GM19455 (cell line): ENCODE measurements at regions not wholly inside any gene's neighbourhood (a gene's known extent, or its start where the extent isn't known, plus 50 kb on each side); places are given as distances from the start of the nearest gene placed in this dataset.
"Not testable (repeated sequence)": the region's sequence is repeated elsewhere in the genome, so short reads cannot be mapped to it uniquely, and the experiment has no call there.

Experiments used
- ATAC-seq: cut with Tn5 transposase; IDR thresholded peaks from one replicate; pipeline ENCODE4 v1.9.1; 2021; ENCODE audit not compliant: unreplicated experiment

- ATAC-seq = no peak
Observed at GRCh38 chr3:74978684-74979083, 364.2 kb upstream of the CNTN3 start.

- not testable (repeated sequence) for ATAC-seq
Observed at GRCh38 chr3:74985028-74985904, 370.8 kb upstream of the CNTN3 start.

DNA sequence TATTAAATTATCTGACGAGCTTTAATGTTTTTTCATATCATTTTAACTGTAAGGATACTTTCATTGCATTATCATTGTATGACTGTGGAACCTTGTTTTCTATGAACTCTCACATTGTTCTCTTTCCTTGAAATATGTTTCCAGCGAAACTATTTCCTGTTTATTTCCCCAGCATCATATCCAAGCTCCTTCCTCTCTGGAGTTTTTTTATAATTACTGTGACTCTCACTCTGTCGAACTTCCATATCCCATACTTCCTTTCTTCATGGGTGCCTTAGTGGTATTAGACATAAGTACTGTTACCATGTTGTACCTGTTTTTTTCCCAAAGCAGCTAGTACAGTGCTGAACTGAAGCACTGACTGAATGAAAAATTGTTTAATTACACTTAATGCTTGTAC, 373.6 kb upstream of the CNTN3 start:
- no peak for ATAC-seq

DNA sequence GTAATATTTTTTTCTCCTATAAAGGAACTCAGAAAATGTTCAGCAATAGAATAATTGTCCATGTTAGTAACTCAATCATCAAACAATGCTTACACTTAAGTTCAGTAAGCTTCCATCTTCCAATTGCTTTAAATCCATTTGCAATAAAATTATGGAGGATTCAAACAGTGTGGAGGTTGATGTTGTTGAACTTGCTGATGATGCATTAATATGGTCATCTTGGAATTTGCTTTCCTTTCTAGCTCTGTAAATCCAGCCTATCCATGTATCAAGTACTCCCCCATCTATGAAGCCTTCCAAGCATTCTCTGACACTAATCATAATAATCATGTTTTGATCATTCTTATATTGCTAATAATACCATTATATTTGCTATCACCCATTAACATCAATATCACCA, 378.4 kb upstream of the CNTN3 start:
- no peak for ATAC-seq

DNA sequence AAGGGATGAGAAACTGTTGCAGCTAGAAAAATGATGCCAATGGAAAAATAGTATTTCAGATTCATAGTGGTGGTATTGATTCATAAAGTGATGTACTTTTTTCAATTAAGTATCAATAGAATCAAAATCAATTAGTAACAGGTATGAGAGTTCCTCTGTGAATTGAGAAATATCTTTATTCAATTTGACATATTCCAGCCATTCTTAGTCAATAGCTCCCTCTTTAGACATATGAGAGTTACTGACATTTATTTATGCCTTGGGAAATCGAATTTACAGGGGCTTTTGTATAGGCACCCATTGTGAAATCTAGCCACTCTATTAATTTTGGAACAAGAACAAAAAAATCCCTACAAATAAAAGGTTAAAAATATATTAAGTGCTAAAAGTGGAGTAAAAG, 386.9 kb upstream of the CNTN3 start:
- no peak for ATAC-seq

- ATAC-seq = no peak
Observed at GRCh38 chr3:75012791-75013331, 398.4 kb upstream of the CNTN3 start.

DNA sequence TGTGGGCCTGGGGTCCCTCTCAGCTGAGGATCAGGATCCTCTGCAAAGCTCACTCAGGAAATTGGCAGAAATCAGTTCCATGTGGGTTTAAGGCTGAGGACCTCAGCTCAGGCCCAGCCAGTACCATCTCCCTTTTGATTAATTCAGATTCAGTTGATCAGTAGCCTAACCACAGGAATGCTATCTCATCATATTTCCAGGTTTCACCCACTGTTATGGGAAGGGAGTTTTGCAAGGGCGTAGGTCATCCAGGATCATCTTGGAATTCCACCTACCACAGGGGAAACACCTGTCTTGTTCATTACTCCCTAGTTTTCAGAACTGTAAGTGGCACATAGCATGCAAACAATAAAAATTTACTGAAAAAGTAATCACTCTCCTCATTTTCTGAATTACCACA, 399.5 kb upstream of the CNTN3 start:
- ATAC-seq = no peak

DNA sequence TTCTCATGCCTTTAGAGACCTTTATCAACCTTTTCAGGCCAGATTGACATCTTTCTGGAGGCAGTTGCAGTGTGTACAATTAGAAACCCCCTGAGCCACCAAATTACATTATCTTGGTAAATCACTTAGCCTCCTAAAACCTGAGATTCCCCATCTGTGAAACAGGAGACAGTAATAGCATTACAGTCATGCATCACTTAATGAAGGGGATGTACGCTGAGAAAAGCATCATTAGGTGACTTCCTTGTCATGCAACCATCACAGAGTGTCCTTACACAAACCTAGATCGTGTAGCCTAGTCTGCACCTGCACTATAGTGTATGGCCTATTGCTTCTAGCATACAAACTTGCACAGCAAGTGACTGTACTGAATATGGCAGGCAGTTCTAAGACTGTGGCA, 400.8 kb upstream of the CNTN3 start:
- ATAC-seq = no peak

DNA sequence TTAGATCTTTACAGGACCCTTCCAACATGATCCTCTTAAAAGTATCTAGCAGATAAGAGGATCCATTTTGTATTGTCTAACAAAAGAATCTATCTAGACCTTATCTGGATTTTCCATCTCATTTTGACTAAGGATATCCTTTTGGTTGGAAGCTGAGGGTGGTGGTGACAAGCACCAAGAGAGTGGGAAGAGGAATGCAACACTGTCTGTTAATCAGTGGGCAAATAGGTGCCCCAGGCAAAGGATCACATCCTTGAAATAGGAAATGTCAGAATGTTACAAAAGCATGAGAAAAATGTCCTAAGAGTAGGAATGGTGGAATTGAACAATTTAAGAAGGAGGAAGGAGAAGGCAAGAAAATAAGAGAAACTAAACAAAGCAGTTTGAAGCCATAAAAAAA, 420.7 kb upstream of the CNTN3 start:
- ATAC-seq = no peak

DNA sequence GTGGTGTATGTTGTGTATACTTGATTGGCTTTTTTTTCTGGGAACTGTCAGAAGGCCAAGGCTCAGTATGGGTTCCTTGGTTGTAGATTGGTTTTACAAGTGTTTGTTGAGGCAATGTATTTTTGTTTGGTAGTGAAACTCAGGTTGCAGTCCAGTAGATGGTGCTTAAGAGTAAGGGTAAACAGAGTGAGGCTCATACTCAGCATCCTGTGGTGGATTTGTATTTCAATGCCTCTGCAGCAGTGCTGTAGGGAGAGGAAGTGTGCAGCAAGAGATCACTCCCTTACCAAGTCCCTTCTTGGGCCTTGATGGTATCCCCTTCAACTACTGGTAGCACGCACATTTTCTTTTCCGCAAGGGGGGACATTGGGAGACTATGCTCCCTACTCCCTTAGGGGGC, 428.5 kb upstream of the CNTN3 start:
- no peak for ATAC-seq

DNA sequence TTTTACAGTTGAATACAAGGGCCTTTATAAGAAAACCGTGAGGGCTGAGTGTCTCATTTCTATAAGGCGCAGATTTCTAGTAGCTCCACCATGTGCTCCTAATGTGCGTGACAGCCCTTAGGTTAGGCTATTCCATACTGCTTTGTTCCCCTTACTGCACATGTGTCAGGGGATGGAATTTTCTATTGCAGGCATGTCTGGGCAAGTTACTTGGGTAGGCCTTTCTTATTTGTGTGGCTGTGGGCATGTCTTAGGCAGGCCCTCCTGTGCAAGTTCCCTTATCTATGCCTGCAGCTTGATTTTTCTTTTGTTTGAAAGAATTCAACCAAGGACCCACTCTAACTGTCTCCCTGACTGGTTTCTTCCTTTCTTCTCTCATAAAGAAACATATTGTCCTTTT, 434.2 kb upstream of the CNTN3 start:
- ATAC-seq = no peak

DNA sequence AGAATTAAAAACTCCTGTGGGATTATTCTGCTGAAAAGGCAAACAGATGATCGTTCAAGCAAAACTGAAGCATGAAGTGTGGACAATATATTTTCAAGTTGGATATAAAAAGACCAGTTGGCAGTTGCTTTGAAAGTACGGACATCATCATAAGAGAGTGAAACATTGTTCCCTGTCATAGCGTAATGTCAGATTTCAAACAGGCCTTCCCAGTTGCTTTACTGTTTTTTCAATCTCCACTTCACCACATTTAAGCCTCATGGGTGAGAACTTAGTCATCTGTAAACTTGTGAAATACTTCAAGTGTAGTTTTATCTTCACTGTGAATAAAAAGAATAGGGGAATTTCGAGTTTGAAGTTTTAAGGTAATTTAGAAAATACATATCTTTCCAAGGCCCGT, 435.1 kb upstream of the CNTN3 start:
- ATAC-seq = no peak

GRCh38 chr3:75059120-75059519, 444.7 kb upstream of the CNTN3 start:
- no peak for ATAC-seq

DNA sequence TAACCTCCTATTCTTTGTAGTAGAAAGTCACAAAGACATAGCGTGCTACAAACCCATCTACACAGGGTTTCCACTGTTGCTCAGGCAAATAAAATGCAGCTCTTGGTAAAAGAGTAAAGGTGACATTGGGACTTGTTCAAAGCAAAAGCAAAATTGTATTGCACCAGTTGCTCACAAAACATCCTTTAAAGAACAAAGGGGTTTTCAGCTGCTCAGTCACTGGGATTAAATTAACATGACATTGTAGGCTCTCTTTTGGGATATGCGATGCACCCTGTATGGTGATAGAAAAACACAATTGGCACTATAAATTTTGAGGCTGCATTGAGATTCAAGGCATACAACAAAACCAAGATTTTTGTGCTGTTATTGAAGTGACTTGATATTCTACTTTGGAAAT, 447.3 kb upstream of the CNTN3 start:
- no peak for ATAC-seq

DNA sequence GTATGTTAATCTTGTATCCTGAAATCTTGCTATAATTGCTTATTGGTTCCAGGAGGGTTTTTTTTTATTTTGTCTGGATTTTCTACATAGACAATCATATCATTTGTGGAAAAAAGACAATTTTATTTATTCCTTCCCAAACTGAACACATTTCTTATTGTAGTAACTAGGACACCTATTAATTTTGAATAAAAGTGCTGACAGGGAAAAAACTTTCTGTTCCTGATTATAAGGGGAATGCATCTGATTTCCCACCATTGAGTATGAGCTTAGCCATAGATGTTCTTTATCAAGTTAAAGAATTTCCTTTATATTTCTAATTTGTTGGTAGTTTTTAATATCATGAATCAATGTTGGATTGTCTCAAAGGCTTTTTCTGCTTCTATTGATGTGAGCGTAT, 460.7 kb upstream of the CNTN3 start:
- no peak for ATAC-seq

DNA sequence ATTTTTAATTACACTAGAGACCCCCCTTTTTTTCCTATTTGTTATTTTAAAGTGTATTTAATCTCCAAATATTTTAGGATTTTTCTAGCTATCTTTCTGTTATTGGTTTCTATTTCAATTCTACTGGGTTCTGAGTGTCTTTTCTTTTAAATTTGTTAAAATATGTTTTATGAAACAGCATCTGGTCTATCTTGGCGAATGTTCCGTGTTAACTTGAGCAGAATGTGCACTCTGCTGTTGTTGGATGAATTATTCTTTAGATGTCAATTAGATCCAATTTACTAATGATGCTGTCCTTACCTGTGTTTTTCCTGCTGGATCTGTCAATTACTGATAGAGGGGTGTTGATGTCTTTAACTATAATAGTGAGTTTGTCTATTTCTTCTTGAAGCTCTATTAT, 462.0 kb upstream of the CNTN3 start:
- ATAC-seq = no peak

DNA sequence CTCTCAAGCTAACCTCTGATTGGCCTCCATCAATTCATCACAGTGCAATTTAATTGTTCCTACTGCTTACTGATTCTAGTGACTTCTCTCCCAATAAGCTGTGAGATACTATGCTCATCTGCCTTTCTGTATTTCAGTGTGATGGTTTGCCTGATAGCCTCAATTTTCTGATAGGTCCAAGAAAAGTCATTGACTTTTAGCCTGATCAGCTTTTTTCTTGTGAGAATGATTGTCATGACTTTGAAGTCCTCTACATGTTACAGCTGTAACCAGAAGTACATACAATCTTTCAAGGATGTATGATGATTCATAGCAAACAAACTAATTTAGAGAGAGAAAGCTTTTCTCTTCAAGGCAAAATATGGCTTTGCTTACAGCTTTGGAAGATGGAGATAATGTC, 463.8 kb upstream of the CNTN3 start:
- no peak for ATAC-seq

DNA sequence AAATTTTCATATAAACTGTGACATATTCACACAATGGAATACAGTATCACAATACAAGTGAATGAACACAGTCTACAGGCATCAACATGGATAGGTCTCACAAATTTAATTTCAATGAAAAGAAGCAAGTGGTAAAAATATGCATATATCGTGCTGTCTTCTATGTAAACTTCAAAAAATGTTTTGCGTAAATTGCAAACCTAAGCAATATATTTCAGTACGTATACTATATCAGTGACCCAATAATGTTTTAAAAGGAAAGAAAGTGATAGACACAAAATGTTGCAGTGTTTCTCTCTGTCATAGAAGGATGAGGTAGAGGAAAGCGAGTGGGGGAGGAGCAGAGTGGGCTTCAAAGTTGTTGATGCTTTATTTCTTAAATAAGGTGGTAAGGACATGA, 468.4 kb upstream of the CNTN3 start:
- ATAC-seq = no peak

DNA sequence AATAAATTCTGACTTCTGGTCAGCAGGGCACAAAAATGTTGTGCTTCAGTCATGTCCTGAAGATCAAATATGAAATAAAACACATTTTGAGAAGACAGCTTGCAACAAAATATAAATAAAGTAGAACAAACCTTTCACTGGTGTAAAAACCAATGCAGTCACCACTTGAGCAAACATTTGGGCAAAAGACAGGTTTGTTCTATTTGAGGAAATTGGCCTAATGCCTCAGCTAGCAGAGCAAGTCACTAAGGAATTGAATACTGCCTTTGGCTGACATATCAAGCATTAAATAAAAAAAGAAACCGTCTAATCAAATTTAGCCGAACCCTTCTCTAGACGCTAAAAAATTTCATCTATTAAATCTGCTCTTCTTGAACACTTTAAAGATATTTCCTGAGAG, 475.4 kb upstream of the CNTN3 start:
- no peak for ATAC-seq

GRCh38 chr3:75101329-75102147, 487.1 kb upstream of the CNTN3 start:
- ATAC-seq = no peak

- no peak for ATAC-seq
Observed at GRCh38 chr3:75110741-75111140, 496.3 kb upstream of the CNTN3 start.

GRCh38 chr3:75115695-75116094, 501.2 kb upstream of the CNTN3 start:
- no peak for ATAC-seq
